PC-9 (cell line): ENCODE measurements at regions not wholly inside any gene's neighbourhood (a gene's known extent, or its start where the extent isn't known, plus 50 kb on each side); places are given as distances from the start of the nearest gene placed in this dataset.

ENCODE experiments used
- CTCF ChIP-seq: fragments of 200-600 bp; sonication (generic); conservative IDR thresholded peaks from 2 replicates; pipeline ENCODE4 v1.6.1; 2017; ENCODE audit warnings: mixed run types, antibody characterized with exemption, mild to moderate bottlenecking, moderate library complexity
- EZH2 ChIP-seq: fragments of 200-600 bp; sonication (generic); IDR thresholded peaks from 2 replicates; pipeline ENCODE4 v1.8.0; 2017; ENCODE audit warnings: antibody characterized with exemption, low read depth

GRCh38 chr9:105832096-105832710 is 137.9 kb downstream of the TMEM38B start:
- TF ChIP-seq CTCF: no peak
- TF ChIP-seq EZH2: no peak
